ENCODE measurements at regions not wholly inside any gene's neighbourhood (a gene's known extent, or its start where the extent isn't known, plus 50 kb on each side); places are given as distances from the start of the nearest gene placed in this dataset.

GRCh38 chr11:35084817-35085440 lies 54.0 kb upstream of the CD44 start:
- H3K4me3 ChIP-seq (ENCODE audit: low read depth, low read length, poor library complexity, severe bottlenecking), result no peak overlapping the region
- H3K36me3 ChIP-seq (ENCODE audit: insufficient read depth, low read length, poor library complexity, severe bottlenecking), result no peaks in the 10 kb centered on the region
- no peaks in the 10 kb centered on the region for H3K9me3 ChIP-seq (ENCODE audit: low read depth, low read length, poor library complexity, severe bottlenecking)
- peaks cover 4% of the 10 kb centered on the region for H3K4me1 ChIP-seq (ENCODE audit: insufficient read depth, low read length, poor library complexity, severe bottlenecking)
- no TSS peak for BruUV-seq (replicated peaks)
- CTCF ChIA-PET, result no interaction called here
- no peak for DNase-seq (ENCODE audit: low spot score)
- no peaks in the 10 kb centered on the region for H3K27me3 ChIP-seq (replicated peaks; ENCODE audit: insufficient read depth, low read depth, low read length, poor library complexity)
- H3K27ac ChIP-seq (ENCODE audit: low read depth, low read length, poor library complexity, severe bottlenecking), result no peak overlapping the region
- intact Hi-C loops (cut with micrococcal nuclease; ENCODE audit: unreplicated experiment), result no loop called here
- POLR2A ChIA-PET (ENCODE audit: low non-redundant PET), result no interaction called here
- TF ChIP-seq EZH2 (IDR thresholded peaks at IDR 0.05; ENCODE audit: borderline replicate concordance, low read depth, low read length, poor library complexity, severe bottlenecking) (no peak), CTCF (conservative IDR thresholded peaks at IDR 0.05; ENCODE audit: low read depth, low read length) (no peak)

DNA sequence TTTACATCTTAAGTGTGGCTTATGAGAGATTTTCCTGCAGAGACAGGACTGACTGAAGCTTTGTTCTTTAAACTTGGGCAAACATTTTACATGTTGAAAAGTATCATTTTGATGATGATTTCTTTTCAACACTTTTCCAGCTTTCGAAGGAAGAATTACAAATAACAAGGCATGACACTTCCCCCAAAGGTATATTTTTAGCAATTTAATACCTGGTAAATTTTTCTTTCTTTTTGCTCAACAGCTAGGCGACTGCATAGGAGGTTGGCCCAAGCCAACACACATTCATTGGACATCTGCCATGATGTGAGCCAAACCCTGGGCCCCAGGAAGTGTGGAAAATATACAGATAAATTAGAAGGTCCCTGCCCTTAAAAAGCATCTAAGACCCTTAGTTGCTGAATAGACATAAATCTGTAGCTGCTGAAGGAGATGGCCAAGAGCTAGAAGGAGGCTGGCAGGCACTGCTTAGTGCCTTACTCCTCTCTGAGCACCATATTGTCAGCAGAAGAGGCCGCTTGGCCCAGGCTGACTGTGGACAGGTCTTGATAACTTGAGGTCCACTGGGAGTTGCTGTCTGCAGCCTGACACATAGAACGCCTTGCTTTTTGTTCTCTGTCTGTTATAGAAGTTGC lies 53.3 kb upstream of the CD44 start:
- no peaks in the 10 kb centered on the region for H3K36me3 ChIP-seq (ENCODE audit: insufficient read depth, low read length, poor library complexity, severe bottlenecking)
- no peak overlapping the region for H3K27ac ChIP-seq (ENCODE audit: low read depth, low read length, poor library complexity, severe bottlenecking)
- peaks cover 4% of the 10 kb centered on the region for H3K4me1 ChIP-seq (ENCODE audit: insufficient read depth, low read length, poor library complexity, severe bottlenecking)
- POLR2A ChIA-PET (ENCODE audit: low non-redundant PET), result no interaction called here
- BruUV-seq (replicated peaks), result no TSS peak
- H3K27me3 ChIP-seq (replicated peaks; ENCODE audit: insufficient read depth, low read depth, low read length, poor library complexity), result no peaks in the 10 kb centered on the region
- H3K4me3 ChIP-seq (ENCODE audit: low read depth, low read length, poor library complexity, severe bottlenecking), result no peak overlapping the region
- DNase-seq (ENCODE audit: low spot score), result no peak
- H3K9me3 ChIP-seq (ENCODE audit: low read depth, low read length, poor library complexity, severe bottlenecking), result no peaks in the 10 kb centered on the region
- TF ChIP-seq CTCF (conservative IDR thresholded peaks at IDR 0.05; ENCODE audit: low read depth, low read length) (no peak), EZH2 (IDR thresholded peaks at IDR 0.05; ENCODE audit: borderline replicate concordance, low read depth, low read length, poor library complexity, severe bottlenecking) (no peak)
- CTCF ChIA-PET, result no interaction called here
- intact Hi-C loops (cut with micrococcal nuclease; ENCODE audit: unreplicated experiment), result no loop called here

GRCh38 chr11:35087648-35088047 lies 51.3 kb upstream of the CD44 start:
- no peak overlapping the region for H3K4me3 ChIP-seq (ENCODE audit: low read depth, low read length, poor library complexity, severe bottlenecking)
- CTCF ChIA-PET, result no interaction called here
- POLR2A ChIA-PET (ENCODE audit: low non-redundant PET), result no interaction called here
- no peaks in the 10 kb centered on the region for H3K4me1 ChIP-seq (ENCODE audit: insufficient read depth, low read length, poor library complexity, severe bottlenecking)
- intact Hi-C loops (cut with micrococcal nuclease; ENCODE audit: unreplicated experiment), result no loop called here
- DNase-seq (ENCODE audit: low spot score), result peak; percentile 33
- BruUV-seq (replicated peaks), result no TSS peak
- TF ChIP-seq EZH2 (IDR thresholded peaks at IDR 0.05; ENCODE audit: borderline replicate concordance, low read depth, low read length, poor library complexity, severe bottlenecking) (no peak), CTCF (conservative IDR thresholded peaks at IDR 0.05; ENCODE audit: low read depth, low read length) (no peak)
- H3K27ac ChIP-seq (ENCODE audit: low read depth, low read length, poor library complexity, severe bottlenecking), result no peak overlapping the region
- no peaks in the 10 kb centered on the region for H3K27me3 ChIP-seq (replicated peaks; ENCODE audit: insufficient read depth, low read depth, low read length, poor library complexity)
- no peaks in the 10 kb centered on the region for H3K9me3 ChIP-seq (ENCODE audit: low read depth, low read length, poor library complexity, severe bottlenecking)
- H3K36me3 ChIP-seq (ENCODE audit: insufficient read depth, low read length, poor library complexity, severe bottlenecking), result no peaks in the 10 kb centered on the region

Data from A673 (cell line).